Renal cortex interstitium (tissue), 11 donors: ENCODE measurements at regions not wholly inside any gene's neighbourhood (a gene's known extent, or its start where the extent isn't known, plus 50 kb on each side); places are given as distances from the start of the nearest gene placed in this dataset.

Experiments
- DNase-seq, 11 donors: peaks; one replicate each; pipeline ENCODE4 v3.0.0-alpha.2; 2013; ENCODE audit warnings: low read depth in 9 of 11, low spot score in 4 of 11; ENCODE audit errors: extremely low read depth in 1 of 11

DNA sequence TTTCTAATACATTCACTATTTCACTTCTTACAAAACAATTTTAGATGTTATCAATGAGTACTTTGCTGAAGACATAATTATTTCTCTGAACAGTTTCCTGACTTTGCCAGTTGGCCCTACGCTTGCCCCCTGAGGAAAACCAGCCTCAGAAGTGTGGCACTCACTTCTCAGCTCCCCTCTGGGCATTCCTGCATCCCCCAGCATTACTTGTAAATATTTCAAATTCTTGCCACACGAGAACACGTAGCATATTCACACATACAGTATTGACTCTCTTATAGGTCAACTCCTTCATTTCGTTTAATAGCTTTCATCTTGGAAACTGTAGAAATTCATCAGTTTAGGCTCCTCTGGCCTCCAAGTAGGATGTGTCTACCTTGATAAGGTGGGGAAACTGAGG, 65.2 kb downstream of the OTX2 start:
- peak in 2 of 11 donors; percentile 3 to 12 for DNase-seq

DNA sequence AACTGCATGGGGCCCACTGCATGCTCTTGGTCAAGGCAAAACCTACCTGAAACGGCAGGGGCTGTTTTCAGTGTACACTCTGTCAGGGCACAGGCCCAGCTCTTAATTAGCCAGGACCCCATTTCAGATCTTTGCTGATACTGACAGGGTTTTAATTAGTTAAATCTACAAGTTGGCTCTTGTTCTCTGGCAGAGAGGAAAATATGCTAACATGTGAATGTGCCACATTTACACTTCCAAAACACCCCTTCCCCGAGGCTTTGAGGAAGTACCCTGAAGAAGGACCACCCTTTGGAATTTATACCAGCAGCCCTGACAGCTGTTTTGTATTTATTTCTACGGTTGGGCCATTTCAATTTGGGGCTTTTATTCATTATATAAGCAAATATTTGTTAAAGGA, 66.3 kb downstream of the OTX2 start:
- DNase-seq: no peak

DNA sequence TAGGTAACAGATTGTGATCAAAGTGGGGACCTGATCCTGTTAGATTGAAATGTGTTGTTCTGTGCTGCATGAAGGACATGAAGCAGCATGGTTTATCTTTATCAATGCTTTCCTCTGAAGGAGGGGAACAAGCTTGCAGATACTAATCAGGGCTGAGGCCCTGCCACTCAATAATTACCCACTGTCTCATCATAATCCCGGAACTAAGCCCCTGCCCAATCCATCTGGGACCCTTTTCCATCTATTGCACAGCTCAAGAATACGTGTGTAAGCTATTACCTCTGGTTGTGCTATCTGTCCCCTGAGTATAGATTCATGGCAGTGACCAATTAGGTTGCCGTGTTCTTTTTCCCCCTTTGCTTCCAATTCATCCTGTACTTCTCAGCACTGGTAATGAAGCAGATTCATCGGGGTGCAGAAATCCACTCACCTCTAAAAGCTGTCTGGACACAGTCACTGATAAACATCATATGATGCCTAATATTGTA, 67.8 kb downstream of the OTX2 start:
- DNase-seq: no peak

DNA sequence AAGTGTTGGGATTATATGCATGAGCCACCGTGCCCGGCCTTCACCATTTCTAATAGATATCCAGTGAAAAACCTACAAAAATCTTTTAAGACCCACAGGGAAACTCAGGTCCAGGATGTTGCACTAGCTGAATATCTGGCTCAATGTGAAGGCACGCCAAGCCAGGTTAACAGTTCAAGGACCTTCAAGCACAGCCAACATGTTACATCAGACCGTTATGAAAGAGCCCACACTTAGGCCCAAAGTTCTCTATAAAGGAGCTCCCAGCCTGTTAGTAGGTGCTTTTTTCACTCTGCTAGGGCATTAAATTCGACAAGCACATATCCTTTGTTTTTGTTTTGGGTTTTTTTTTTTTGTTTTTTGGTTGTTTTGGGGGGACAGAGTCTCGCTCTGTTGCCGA, 69.0 kb downstream of the OTX2 start:
- DNase-seq: no peak

DNA sequence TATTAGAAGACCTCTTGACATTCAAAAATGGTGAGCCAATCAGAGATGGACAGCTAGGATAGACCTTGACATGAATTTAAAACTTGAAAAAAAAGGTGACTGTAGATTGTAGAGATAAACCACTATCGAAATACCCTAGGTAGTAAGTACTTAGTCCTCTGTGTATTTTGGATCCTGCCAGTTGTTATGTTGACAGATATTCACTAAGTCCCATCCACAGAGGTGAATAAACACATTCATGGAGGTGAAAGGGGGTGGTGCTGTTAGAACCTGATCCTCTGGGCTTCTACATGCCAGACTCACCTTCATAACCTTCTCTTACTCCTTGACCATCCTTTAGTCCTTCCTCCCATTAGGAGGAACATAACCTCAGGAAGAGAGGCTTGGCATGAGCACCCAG, 72.3 kb downstream of the OTX2 start:
- DNase-seq: no peak

DNA sequence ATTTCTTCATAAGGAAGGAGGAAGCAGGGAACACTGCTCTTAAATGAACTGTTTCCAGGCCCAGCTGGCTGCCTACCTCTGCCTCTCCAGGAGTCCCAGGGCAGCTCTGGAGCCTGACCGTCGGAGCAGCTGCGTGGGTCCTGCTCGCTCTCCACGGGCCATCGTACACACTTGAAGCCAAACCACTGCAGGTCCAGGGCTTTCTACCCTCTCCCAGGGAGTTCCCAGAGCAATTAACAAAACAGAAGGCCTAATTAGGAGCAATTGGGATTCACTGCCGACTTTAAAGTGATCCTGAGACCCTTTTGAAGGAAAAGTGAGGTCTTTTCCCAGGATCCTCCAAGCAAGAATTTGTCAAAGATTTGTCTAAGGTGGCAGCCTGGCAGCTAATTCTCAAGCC, 76.9 kb downstream of the OTX2 start:
- no peak for DNase-seq

DNA sequence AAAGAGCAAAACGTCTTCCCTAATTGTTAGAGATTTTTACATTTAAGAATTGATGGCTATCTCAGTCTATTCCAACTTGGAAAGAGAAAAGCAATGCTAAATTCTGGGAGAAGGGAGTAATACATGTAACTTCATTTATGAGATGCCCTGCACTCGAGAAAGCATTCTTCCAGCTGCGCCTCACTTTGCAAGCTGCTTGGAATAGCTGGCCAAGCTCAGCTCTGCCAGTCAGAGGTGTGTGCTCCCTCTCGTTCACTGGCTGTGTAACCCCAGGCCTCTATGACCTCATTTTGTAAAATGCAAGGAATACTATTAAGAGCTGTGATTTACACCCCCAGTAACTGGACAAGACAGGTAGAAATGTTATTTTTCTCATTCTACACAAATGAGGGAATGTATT, 79.1 kb downstream of the OTX2 start:
- DNase-seq: no peak

DNA sequence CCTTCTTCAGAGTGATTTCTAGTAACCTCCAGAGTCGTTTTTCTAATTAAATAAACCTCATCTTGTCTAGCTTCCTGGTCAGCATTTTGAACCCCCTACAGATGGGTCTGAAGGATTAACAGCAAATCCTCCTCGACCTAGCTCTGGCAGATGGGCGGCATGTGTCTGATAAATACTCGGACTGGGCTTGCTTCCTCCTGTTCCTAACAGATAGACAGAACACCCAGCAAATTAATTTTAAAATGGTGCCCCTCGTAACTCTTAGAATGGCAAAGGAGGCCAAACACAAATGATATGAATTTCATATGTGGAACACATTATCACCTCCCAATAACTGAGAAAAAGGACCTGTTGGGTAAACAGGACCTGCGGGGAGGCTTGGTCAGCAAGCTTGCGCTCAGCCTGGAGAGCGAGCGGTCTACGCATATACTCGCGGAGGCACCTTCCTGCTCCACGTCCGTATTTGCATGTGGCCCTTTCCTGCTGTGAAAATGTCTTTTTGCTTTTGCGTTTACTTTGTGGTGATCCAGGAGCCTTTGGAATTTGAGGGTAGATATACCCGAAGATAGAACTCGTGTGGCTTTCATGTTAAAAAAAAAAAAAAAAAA, 79.6 kb downstream of the OTX2 start:
- DNase-seq: no peak

DNA sequence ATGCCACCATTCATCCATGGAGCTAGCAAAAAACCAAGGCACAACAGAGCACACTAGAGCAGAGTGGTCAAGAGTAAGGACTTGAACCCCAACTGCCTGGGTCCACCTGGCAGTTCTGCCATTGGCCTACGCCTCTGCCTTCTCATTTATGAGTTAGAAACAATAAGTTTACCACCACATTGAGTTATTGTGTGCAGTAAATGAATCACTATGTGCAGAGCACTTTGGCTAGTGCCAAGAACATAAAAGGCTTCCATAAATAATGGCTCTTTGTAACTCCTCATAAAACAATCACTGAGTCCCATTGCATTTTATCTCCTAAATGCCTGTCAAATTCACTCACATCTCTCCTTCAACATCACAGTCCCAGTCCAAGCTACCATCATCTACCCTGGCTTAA, 86.3 kb downstream of the OTX2 start:
- no peak for DNase-seq

DNA sequence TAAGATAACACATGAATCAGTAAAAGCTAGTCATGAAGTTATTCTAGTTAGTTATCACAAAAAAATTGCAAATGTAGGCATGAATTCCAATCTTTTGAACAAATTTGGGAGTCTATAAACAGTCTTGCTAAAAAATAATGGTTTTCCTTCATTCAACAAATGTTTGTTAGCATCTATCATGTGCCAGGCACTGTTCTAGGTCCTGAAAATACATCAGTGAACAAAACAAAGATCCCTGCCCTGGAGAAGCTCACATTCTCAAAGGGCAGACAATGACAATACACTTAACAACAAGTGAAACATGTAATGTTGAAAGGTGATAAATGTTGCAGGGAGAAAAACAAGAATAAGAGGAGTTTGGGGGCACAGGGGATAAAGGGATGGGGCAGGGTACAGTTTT, 86.9 kb downstream of the OTX2 start:
- DNase-seq: no peak

DNA sequence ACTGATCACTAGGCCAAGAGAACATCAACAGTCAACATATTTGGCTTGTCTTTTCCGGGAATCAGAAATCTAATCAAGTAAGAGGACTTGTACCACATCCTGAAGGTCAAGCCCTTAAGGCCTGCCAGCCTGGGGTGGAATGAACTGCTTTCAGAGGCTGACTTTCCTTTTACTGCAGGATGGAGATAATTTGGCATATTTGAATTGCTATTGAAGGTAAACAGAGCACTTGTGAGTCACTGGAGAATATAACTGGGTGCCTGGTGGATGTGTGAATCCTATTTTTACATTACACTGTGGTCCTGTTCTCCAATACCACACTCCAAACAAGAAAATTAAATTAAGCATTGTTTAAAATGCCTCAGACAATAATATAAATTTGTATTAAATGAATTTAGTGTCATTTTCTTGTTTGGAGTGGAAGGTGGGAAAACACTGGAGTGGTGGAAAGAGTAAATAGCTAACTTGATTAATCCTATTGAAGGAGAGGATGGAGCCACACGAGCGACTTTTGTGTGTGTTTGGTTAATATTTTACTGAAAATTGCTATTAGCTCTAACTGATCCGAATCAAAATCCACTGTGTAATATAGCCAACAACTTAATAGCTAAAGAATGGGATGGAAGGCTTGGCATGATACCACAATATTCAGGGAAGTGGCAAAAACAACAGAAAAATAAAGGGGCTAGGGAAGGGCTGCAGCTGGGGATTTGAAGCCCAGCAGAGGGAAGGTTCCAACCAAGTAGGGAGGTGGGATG, 89.4 kb downstream of the OTX2 start:
- peak in 3 of 11 donors; percentile 18 to 22 (median 20) for DNase-seq

DNA sequence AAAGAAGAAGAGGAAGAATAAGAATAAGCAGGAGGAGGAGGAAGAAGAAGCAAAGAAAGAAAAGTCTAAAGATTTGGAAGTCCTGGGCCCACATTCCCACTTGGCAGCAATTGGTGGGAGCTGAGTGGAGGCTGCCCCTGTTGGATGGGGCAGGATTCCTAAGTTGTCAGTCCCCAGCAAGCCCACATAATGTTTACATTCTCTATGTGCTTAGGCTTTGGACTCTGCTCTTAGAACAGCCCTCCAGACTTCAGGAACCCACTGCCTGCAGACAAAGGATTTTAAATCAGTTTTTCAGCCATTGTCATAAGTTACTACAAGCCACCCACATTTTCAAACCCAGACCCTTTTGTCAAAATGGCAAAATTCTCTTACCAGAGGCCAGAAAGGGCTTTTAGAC, 92.0 kb downstream of the OTX2 start:
- DNase-seq: no peak

DNA sequence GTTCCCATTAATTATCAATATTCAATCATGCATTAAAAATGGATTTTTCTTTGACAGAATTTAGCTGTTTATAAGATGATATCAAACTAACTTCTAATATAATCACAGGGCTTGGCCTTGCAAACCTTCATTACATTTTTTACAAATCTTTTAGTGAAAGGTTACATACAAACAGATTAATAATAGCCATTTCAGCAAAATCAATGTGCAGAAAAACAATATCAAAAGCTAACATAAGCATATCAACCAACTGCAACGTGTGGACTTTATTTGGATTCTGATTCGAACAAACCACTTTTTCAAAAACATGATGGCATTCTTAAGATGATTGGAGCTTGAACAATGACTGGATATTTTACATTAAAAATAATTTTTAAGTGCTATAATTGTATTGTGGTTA, 93.6 kb downstream of the OTX2 start:
- DNase-seq: no peak

DNA sequence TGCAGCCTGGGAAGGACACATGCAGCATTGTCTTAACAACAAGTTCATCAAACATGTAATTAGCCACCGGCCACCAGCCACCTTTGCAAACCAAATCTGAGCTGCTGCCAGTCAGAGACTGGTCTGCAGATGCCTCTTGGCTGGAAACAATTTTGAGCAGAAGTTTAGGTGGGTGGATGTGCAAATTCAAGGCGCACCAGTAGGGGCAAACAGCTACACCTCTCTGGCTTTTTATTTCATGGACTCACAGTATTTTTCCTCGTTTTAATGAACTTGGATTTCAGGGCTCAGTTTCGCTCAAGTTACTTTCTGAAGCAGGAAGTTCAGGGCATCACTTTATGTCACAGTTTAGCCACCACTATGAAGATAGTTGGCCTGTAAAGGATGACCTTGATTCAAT, 94.3 kb downstream of the OTX2 start:
- DNase-seq: no peak

DNA sequence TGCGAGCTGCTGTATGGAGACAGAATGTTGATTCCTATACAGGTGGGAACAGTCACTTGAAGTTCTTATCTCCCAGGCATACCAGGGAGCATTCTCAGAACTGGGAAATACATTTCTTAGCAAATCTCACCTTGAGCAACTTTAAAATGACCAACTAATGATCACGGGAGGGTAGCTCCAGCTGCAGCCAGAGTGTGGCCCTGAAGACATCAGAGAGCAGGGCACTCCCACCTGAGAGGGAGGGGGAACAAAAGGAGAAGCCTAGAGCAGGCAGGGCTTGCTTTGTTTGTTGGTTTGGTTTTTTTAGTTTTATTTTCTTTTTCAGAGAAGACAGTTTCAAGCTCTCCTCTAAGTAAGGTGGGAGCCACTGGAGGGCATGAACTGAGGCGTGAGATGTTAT, 101.1 kb downstream of the OTX2 start:
- DNase-seq: no peak

DNA sequence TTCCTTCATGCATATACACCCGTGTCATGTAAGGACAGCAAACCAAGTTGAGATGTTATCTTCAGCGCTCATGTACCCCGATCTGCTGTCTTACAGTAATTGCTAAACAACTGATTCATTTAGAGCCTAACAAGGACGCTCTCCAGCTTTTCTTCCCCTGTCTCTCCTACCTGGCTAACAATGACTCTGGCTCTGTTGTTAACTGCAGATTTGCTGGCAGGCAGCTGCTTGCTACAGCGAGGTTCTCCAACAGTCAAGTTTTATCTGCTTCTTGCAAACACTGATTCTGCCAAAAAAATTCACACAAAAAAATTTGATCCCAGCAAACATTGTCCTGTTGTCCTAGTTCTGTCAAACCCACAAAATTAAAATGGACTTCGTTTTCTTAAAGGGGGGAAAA, 101.6 kb downstream of the OTX2 start:
- no peak for DNase-seq

DNA sequence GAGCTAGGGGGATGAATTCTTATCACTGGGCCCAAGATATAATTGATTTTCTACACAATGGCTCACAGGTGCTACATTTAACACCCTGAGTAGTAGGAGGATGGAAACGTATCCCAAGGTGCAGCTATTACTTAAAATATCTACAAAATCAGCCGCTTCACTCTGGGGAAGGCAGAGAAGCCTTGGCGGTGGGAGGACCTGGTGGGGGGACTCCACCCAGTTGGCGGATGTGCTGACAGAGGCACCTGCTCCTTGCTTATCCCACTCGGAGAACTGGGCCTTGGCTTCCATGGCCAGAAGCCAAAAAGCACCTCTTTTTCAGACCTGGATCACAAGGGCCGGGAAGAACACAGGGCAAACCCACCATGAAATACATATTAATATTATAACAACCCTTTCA, 106.3 kb downstream of the OTX2 start:
- no peak for DNase-seq

DNA sequence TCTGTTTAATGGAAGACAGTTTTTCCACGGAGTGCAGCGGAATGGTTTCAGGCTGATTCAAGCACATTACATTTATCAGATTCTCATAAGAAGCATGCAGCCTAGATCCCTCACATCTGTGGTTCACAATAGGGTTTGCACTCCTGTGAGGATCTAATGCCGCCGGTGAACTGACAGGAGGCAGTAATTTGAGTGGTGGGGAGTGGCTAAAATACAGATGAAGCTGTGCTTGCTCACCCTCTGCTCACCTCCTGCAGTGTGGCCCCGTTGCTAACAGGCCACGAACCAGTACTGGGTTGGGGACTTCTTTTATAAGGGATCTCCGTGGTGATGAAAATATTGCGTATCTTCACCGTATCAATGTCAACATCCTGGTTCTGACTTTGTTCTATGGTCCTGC, 107.8 kb downstream of the OTX2 start:
- DNase-seq: no peak
